ENCODE measurements at regions not wholly inside any gene's neighbourhood (a gene's known extent, or its start where the extent isn't known, plus 50 kb on each side); places are given as distances from the start of the nearest gene placed in this dataset.

GRCh38 chr2:226559536-226559935 lies 240.1 kb downstream of the IRS1 start (continued):
- no peak for TF ChIP-seq CEBPZ (IDR thresholded peaks at IDR 0.05; ENCODE audit: low read length)
- TF ChIP-seq, protein P1, sequence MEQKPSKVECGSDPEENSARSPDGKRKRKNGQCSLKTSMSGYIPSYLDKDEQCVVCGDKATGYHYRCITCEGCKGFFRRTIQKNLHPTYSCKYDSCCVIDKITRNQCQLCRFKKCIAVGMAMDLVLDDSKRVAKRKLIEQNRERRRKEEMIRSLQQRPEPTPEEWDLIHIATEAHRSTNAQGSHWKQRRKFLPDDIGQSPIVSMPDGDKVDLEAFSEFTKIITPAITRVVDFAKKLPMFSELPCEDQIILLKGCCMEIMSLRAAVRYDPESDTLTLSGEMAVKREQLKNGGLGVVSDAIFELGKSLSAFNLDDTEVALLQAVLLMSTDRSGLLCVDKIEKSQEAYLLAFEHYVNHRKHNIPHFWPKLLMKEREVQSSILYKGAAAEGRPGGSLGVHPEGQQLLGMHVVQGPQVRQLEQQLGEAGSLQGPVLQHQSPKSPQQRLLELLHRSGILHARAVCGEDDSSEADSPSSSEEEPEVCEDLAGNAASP (CRISPR knock-in tag; IDR thresholded peaks at IDR 0.05; ENCODE audit: borderline replicate concordance): peak; percentile 93
- peak; percentile 94 for TF ChIP-seq BCL6 (CRISPR knock-in tag; IDR thresholded peaks at IDR 0.05)
- TF ChIP-seq YEATS2 (CRISPR knock-in tag; IDR thresholded peaks at IDR 0.05; ENCODE audit: borderline replicate concordance): peak; percentile 76; the same call in 1 of the 2 replicates
- TF ChIP-seq ZNF552 (CRISPR knock-in tag; IDR thresholded peaks at IDR 0.05; ENCODE audit: borderline replicate concordance): 0 out of 2 replicates have a peak, but pooled peaks have one; percentile 27
- TF ChIP-seq HOXA5 (CRISPR knock-in tag; IDR thresholded peaks at IDR 0.05): peak; percentile 63; the same call in 1 of the 2 replicates
- TF ChIP-seq FOXK1 (CRISPR knock-in tag; IDR thresholded peaks at IDR 0.05; ENCODE audit: borderline replicate concordance, low read depth): peak; percentile 96; the same call in 1 of the 2 replicates
- TF ChIP-seq ZNF580 (CRISPR knock-in tag; IDR thresholded peaks at IDR 0.05; ENCODE audit: borderline replicate concordance, low read depth): no peak; the same call in 1 of the 2 replicates
- no peak for TF ChIP-seq ZNF101 (CRISPR knock-in tag; IDR thresholded peaks at IDR 0.05; ENCODE audit: borderline replicate concordance, low read depth)
- peak; percentile 100 for TF ChIP-seq POGZ (CRISPR knock-in tag; IDR thresholded peaks at IDR 0.05)
- TF ChIP-seq ZNF337 (CRISPR knock-in tag; IDR thresholded peaks at IDR 0.05; ENCODE audit: borderline replicate concordance, low read depth): 0 out of 2 replicates have a peak, but pooled peaks have one; percentile 72
- peak; percentile 98 for TF ChIP-seq FOXA1 (IDR thresholded peaks at IDR 0.05)
- TF ChIP-seq FOXA1 (CRISPR knock-in tag; IDR thresholded peaks at IDR 0.05): peak; percentile 99
- TF ChIP-seq JUNB (CRISPR knock-in tag; IDR thresholded peaks at IDR 0.05; ENCODE audit: borderline replicate concordance): peak; percentile 42; the same call in 1 of the 2 replicates
- TF ChIP-seq PPARG (CRISPR knock-in tag; conservative IDR thresholded peaks at IDR 0.05): peak; percentile 91
- 0 out of 2 replicates have a peak, but pooled peaks have one; percentile 34 for TF ChIP-seq NFYC (CRISPR knock-in tag; IDR thresholded peaks at IDR 0.05)
- TF ChIP-seq ZNF317 (CRISPR knock-in tag; IDR thresholded peaks at IDR 0.05): 0 out of 2 replicates have a peak, but pooled peaks have one; percentile 72
- TF ChIP-seq EHMT2 (IDR thresholded peaks at IDR 0.05; ENCODE audit: borderline replicate concordance, low read depth, low read length): peak; percentile 97
- peak; percentile 98 for TF ChIP-seq NCOA2 (CRISPR knock-in tag; IDR thresholded peaks at IDR 0.05)
- TF ChIP-seq TP53 (CRISPR knock-in tag; conservative IDR thresholded peaks at IDR 0.05): no peak
- peak; percentile 37; the same call in 1 of the 2 replicates for TF ChIP-seq TSC22D2 (CRISPR knock-in tag; IDR thresholded peaks at IDR 0.05; ENCODE audit: borderline replicate concordance)
- TF ChIP-seq MED13 (CRISPR knock-in tag; IDR thresholded peaks at IDR 0.05): peak; percentile 34; the same call in 1 of the 2 replicates
- no peak; the same call in 1 of the 2 replicates for TF ChIP-seq NFE2L2 (IDR thresholded peaks at IDR 0.05; ENCODE audit: low read length)
- peak; percentile 82; the same call in 1 of the 2 replicates for TF ChIP-seq ZNF749 (CRISPR knock-in tag; IDR thresholded peaks at IDR 0.05; ENCODE audit: borderline replicate concordance)
- TF ChIP-seq HMGXB4 (CRISPR knock-in tag; IDR thresholded peaks at IDR 0.05; ENCODE audit: borderline replicate concordance in 1 of 2, low read depth in 1 of 2): peak; percentile 28 to 78; a peak in 1 of 4 replicates
